Upper lobe of left lung (tissue), 4 donors: ENCODE measurements at regions not wholly inside any gene's neighbourhood (a gene's known extent, or its start where the extent isn't known, plus 50 kb on each side); places are given as distances from the start of the nearest gene placed in this dataset.

Experiments
- EP300 ChIP-seq, 4 donors: sonication (generic); formaldehyde crosslinking; IDR thresholded peaks; one replicate each; pipeline ENCODE4 v1.5.1; 2017; ENCODE audit warnings: antibody characterized with exemption in 4 of 4, control low read depth in 2 of 4
- POLR2AphosphoS5 ChIP-seq, 2 donors: sonication (generic); formaldehyde crosslinking; IDR thresholded peaks; one replicate each; pipeline ENCODE4 v1.5.1; 2017; ENCODE audit warnings: antibody characterized with exemption in 2 of 2
- TF ChIP-seq, protein P1 (sequence below), 6 experiments: fragments of 450-650 bp in 4 of 6; fragments of 200-600 bp in 2 of 6; sonication (generic) in 2 of 6; IDR thresholded peaks; one replicate each; pipeline ENCODE4 v1.5.1; 2016 to 2019; ENCODE audit warnings: antibody characterized with exemption in 6 of 6

DNA sequence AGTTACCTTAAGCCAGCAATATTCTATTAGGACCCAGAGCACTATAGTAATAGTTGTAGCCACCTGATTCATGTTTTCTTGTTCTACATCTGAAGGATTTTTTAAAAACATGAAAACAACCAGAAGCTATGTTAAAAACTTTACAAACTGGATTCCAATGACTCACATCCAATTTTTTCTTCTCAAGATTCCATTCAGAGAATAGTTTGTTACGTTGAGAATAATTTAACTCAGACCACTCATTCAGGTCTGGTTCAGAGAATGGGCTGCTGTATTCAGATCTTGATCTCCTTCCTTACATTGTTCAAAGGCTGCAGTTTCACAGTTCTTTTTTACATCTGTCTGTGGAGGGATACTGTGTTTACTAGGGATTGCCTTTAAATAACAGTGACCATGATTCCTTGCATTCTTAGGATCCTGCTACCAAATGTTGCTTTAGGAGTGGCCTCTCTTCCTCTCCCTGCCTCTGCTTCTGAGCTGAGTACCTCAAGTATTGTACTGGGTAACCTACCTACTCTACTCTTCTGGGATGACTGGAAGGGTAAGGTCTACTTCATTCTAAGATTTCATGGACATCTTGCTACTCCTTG lies 448.0 kb upstream of the FBXO33 start:
- TF ChIP-seq, protein P1, sequence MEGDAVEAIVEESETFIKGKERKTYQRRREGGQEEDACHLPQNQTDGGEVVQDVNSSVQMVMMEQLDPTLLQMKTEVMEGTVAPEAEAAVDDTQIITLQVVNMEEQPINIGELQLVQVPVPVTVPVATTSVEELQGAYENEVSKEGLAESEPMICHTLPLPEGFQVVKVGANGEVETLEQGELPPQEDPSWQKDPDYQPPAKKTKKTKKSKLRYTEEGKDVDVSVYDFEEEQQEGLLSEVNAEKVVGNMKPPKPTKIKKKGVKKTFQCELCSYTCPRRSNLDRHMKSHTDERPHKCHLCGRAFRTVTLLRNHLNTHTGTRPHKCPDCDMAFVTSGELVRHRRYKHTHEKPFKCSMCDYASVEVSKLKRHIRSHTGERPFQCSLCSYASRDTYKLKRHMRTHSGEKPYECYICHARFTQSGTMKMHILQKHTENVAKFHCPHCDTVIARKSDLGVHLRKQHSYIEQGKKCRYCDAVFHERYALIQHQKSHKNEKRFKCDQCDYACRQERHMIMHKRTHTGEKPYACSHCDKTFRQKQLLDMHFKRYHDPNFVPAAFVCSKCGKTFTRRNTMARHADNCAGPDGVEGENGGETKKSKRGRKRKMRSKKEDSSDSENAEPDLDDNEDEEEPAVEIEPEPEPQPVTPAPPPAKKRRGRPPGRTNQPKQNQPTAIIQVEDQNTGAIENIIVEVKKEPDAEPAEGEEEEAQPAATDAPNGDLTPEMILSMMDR (IDR thresholded peaks at IDR 0.05): no peak
- TF ChIP-seq EP300 (IDR thresholded peaks at IDR 0.05): no peak
- TF ChIP-seq POLR2AphosphoS5 (IDR thresholded peaks at IDR 0.05): no peak
